ENCODE measurements at regions not wholly inside any gene's neighbourhood (a gene's known extent, or its start where the extent isn't known, plus 50 kb on each side); places are given as distances from the start of the nearest gene placed in this dataset.

GRCh38 chr18:42137693-42138375 is 182.8 kb downstream of the PIK3C3 start:
- no peaks in the 10 kb centered on the region for H3K36me3 Mint-ChIP-seq
- CTCF ChIA-PET = interaction anchor here (0.7 to 1.0 kb wide), 2 partner anchors 24 to 84 kb away, joined by 3 read pairs; no protein-coding TSS in a partner anchor
- no peaks in the 10 kb centered on the region for H3K27me3 Mint-ChIP-seq
- H3K4me1 Mint-ChIP-seq = no peaks in the 10 kb centered on the region
- H3K27ac Mint-ChIP-seq = no peak overlapping the region
- DNase-seq = no peak
- peaks cover 13% of the 10 kb centered on the region for H3K9me3 Mint-ChIP-seq
- no peak overlapping the region for H3K4me3 Mint-ChIP-seq

GRCh38 chr18:42141439-42141838 is 186.4 kb downstream of the PIK3C3 start:
- H3K36me3 Mint-ChIP-seq = no peaks in the 10 kb centered on the region
- H3K4me3 Mint-ChIP-seq = no peak overlapping the region
- CTCF ChIA-PET = interaction anchor here (0.6 to 1.7 kb wide), 2 partner anchors 25 to 88 kb away, joined by 3 to 4 read pairs; no protein-coding TSS in a partner anchor
- no peaks in the 10 kb centered on the region for H3K27me3 Mint-ChIP-seq
- H3K4me1 Mint-ChIP-seq = no peaks in the 10 kb centered on the region
- DNase-seq = no peak
- peaks cover 13% of the 10 kb centered on the region for H3K9me3 Mint-ChIP-seq
- H3K27ac Mint-ChIP-seq = no peak overlapping the region

GRCh38 chr18:42155024-42155423 is 200.0 kb downstream of the PIK3C3 start:
- CTCF ChIA-PET = no interaction called here

GRCh38 chr18:42156281-42156680 is 201.2 kb downstream of the PIK3C3 start:
- H3K4me1 Mint-ChIP-seq = no peaks in the 10 kb centered on the region
- H3K27me3 Mint-ChIP-seq = no peaks in the 10 kb centered on the region
- no peak for DNase-seq
- H3K4me3 Mint-ChIP-seq = no peak overlapping the region
- H3K36me3 Mint-ChIP-seq = no peaks in the 10 kb centered on the region
- CTCF ChIA-PET = no interaction called here
- H3K27ac Mint-ChIP-seq = no peak overlapping the region
- H3K9me3 Mint-ChIP-seq = no peaks in the 10 kb centered on the region

More at GRCh38 chr18:42155024-42155423, 200.0 kb downstream of the PIK3C3 start:
- no peaks in the 10 kb centered on the region for H3K4me1 Mint-ChIP-seq
- H3K27me3 Mint-ChIP-seq = no peaks in the 10 kb centered on the region
- no peak overlapping the region for H3K27ac Mint-ChIP-seq
- no peak overlapping the region for H3K4me3 Mint-ChIP-seq
- no peak for DNase-seq
- no peaks in the 10 kb centered on the region for H3K36me3 Mint-ChIP-seq
- H3K9me3 Mint-ChIP-seq = no peaks in the 10 kb centered on the region

GRCh38 chr18:42157420-42157819 is 202.4 kb downstream of the PIK3C3 start:
- Mint-ChIP-seq H3K36me3 (no peaks in the 10 kb centered on the region), H3K27me3 (no peaks in the 10 kb centered on the region), H3K4me3 (no peak overlapping the region), H3K27ac (no peak overlapping the region), H3K4me1 (no peaks in the 10 kb centered on the region), H3K9me3 (no peaks in the 10 kb centered on the region)
- CTCF ChIA-PET = no interaction called here
- no peak for DNase-seq

GRCh38 chr18:42157878-42158277 is 202.8 kb downstream of the PIK3C3 start:
- no peaks in the 10 kb centered on the region for H3K36me3 Mint-ChIP-seq
- H3K9me3 Mint-ChIP-seq = no peaks in the 10 kb centered on the region
- no peak overlapping the region for H3K27ac Mint-ChIP-seq
- DNase-seq = no peak
- H3K4me3 Mint-ChIP-seq = no peak overlapping the region
- H3K27me3 Mint-ChIP-seq = no peaks in the 10 kb centered on the region
- CTCF ChIA-PET = no interaction called here
- H3K4me1 Mint-ChIP-seq = no peaks in the 10 kb centered on the region

GRCh38 chr18:42159146-42159545 is 204.1 kb downstream of the PIK3C3 start:
- no peaks in the 10 kb centered on the region for H3K27me3 Mint-ChIP-seq
- H3K4me3 Mint-ChIP-seq = no peak overlapping the region
- H3K36me3 Mint-ChIP-seq = no peaks in the 10 kb centered on the region
- no peaks in the 10 kb centered on the region for H3K9me3 Mint-ChIP-seq
- no peak overlapping the region for H3K27ac Mint-ChIP-seq
- H3K4me1 Mint-ChIP-seq = no peaks in the 10 kb centered on the region
- CTCF ChIA-PET = interaction anchor here (0.8 kb wide), 1 partner anchor 105 kb away, joined by 3 read pairs; no protein-coding TSS in a partner anchor
- DNase-seq = no peak

- Mint-ChIP-seq H3K27me3 (no peaks in the 10 kb centered on the region), H3K4me3 (no peak overlapping the region), H3K36me3 (no peaks in the 10 kb centered on the region), H3K27ac (no peak overlapping the region), H3K9me3 (no peaks in the 10 kb centered on the region), H3K4me1 (no peaks in the 10 kb centered on the region)
- no peak for DNase-seq
- CTCF ChIA-PET = no interaction called here
Observed at GRCh38 chr18:42163321-42163720, 208.3 kb downstream of the PIK3C3 start.

GRCh38 chr18:42164556-42164955 is 209.5 kb downstream of the PIK3C3 start:
- no peak overlapping the region for H3K27ac Mint-ChIP-seq
- H3K9me3 Mint-ChIP-seq = no peaks in the 10 kb centered on the region
- no peaks in the 10 kb centered on the region for H3K4me1 Mint-ChIP-seq
- no peaks in the 10 kb centered on the region for H3K27me3 Mint-ChIP-seq
- DNase-seq = no peak
- H3K4me3 Mint-ChIP-seq = no peak overlapping the region
- CTCF ChIA-PET = no interaction called here
- no peaks in the 10 kb centered on the region for H3K36me3 Mint-ChIP-seq

- Mint-ChIP-seq H3K4me3 (no peak overlapping the region), H3K27me3 (no peaks in the 10 kb centered on the region), H3K9me3 (no peaks in the 10 kb centered on the region), H3K4me1 (no peaks in the 10 kb centered on the region), H3K27ac (no peak overlapping the region), H3K36me3 (no peaks in the 10 kb centered on the region)
- DNase-seq = no peak
- CTCF ChIA-PET = no interaction called here
Observed at GRCh38 chr18:42165922-42166513, 211.0 kb downstream of the PIK3C3 start.

- Mint-ChIP-seq H3K4me1 (no peaks in the 10 kb centered on the region), H3K4me3 (no peak overlapping the region), H3K27me3 (no peaks in the 10 kb centered on the region), H3K9me3 (no peaks in the 10 kb centered on the region), H3K36me3 (no peaks in the 10 kb centered on the region), H3K27ac (no peak overlapping the region)
- DNase-seq = no peak
- CTCF ChIA-PET = no interaction called here
Observed at GRCh38 chr18:42168487-42168886, 213.5 kb downstream of the PIK3C3 start.

GRCh38 chr18:42168907-42169306 is 213.9 kb downstream of the PIK3C3 start:
- CTCF ChIA-PET = no interaction called here
- H3K4me1 Mint-ChIP-seq = no peaks in the 10 kb centered on the region
- no peaks in the 10 kb centered on the region for H3K36me3 Mint-ChIP-seq
- H3K27me3 Mint-ChIP-seq = no peaks in the 10 kb centered on the region
- DNase-seq = no peak
- no peak overlapping the region for H3K27ac Mint-ChIP-seq
- no peaks in the 10 kb centered on the region for H3K9me3 Mint-ChIP-seq
- no peak overlapping the region for H3K4me3 Mint-ChIP-seq

- no peak for DNase-seq
- CTCF ChIA-PET = no interaction called here
- H3K36me3 Mint-ChIP-seq = no peaks in the 10 kb centered on the region
- no peak overlapping the region for H3K4me3 Mint-ChIP-seq
- H3K9me3 Mint-ChIP-seq = no peaks in the 10 kb centered on the region
- H3K27ac Mint-ChIP-seq = no peak overlapping the region
- no peaks in the 10 kb centered on the region for H3K27me3 Mint-ChIP-seq
- no peaks in the 10 kb centered on the region for H3K4me1 Mint-ChIP-seq
Observed at GRCh38 chr18:42174909-42175308, 219.9 kb downstream of the PIK3C3 start.

- H3K36me3 Mint-ChIP-seq = no peaks in the 10 kb centered on the region
- CTCF ChIA-PET = no interaction called here
- no peaks in the 10 kb centered on the region for H3K27me3 Mint-ChIP-seq
- H3K4me1 Mint-ChIP-seq = no peaks in the 10 kb centered on the region
- no peaks in the 10 kb centered on the region for H3K9me3 Mint-ChIP-seq
- no peak overlapping the region for H3K27ac Mint-ChIP-seq
- no peak for DNase-seq
- H3K4me3 Mint-ChIP-seq = no peak overlapping the region
Observed at GRCh38 chr18:42176599-42176998, 221.6 kb downstream of the PIK3C3 start.

- Mint-ChIP-seq H3K4me3 (no peak overlapping the region), H3K27ac (no peak overlapping the region), H3K27me3 (no peaks in the 10 kb centered on the region), H3K9me3 (no peaks in the 10 kb centered on the region), H3K36me3 (no peaks in the 10 kb centered on the region), H3K4me1 (no peaks in the 10 kb centered on the region)
- CTCF ChIA-PET = no interaction called here
- DNase-seq = no peak
Observed at GRCh38 chr18:42177390-42177789, 222.4 kb downstream of the PIK3C3 start.

Data from activated naive CD4-positive, alpha-beta T cell treated with anti-CD3 and anti-CD28 coated beads, Interleukin-2, amount 10 ng/mL, durations not matched to agents 7 days and 5 days (primary cell).